NT2/D1 (cell line): ENCODE measurements at regions not wholly inside any gene's neighbourhood (a gene's known extent, or its start where the extent isn't known, plus 50 kb on each side); places are given as distances from the start of the nearest gene placed in this dataset.

Source experiments
- SUZ12 ChIP-seq: IDR thresholded peaks from 2 replicates; pipeline ENCODE4 v1.6.1; 2011; ENCODE audit not compliant: insufficient read length, insufficient read depth; ENCODE audit errors: extremely low read depth
- YY1 ChIP-seq: IDR thresholded peaks from 2 replicates; pipeline ENCODE4 v1.6.1; 2011; ENCODE audit not compliant: insufficient read length, insufficient read depth
- ZNF274 ChIP-seq: IDR thresholded peaks from 2 replicates; pipeline ENCODE4 v1.6.1; 2011; ENCODE audit warnings: mild to moderate bottlenecking, low read depth, low read length

DNA sequence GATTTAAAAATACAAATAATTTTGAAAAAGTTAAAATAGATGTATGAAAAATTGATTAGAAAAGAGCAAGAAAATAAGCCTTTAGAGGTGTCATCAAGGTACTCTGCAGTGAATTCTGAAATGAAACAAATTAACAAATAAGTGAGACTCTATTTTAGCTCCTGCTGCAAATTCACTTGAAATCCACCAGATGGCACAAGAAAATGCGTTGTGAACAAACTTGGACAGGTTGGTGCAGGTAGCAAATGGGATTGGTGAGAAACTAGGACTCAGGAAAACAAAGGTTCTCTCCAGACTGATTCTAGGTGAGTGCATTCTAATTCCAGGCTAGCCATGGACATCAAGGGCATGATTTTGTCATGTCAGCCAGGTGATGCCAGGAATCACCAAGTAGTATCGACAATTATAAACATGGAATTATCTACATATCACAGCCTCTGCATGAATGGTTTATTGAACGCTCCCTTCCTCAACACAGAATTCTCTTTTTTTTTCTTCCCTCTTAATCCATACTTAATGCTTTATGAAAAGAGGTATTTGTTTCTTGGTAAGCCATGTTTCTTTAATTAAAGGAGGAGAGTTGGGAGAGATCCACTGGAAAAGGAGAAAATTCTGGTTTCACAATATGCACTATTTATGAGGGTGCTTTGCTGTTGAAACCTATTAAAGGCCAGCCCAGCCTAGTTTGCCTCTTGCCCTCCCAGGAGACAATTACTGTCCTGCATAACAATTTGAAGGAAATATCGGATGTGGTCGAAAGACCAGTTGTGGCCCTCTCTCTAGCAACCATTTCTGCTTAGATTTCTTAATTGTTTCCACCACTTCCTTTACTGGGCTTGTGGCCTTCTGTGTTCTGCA lies 118.1 kb downstream of the ZNF365 start:
- TF ChIP-seq ZNF274 (no peak), YY1 (no peak), SUZ12 (no peak)
